HG03097 (cell line): ENCODE measurements at regions not wholly inside any gene's neighbourhood (a gene's known extent, or its start where the extent isn't known, plus 50 kb on each side); places are given as distances from the start of the nearest gene placed in this dataset.
"Not testable (repeated sequence)": the region's sequence is repeated elsewhere in the genome, so short reads cannot be mapped to it uniquely, and the experiment has no call there.

Experiments
- ATAC-seq: cut with Tn5 transposase; IDR thresholded peaks from one replicate; pipeline ENCODE4 v1.9.1; 2021; ENCODE audit not compliant: unreplicated experiment, low FRiP score

GRCh38 chr5:28369418-28369817, 1331.0 kb upstream of the CDH9 start:
- no peak for ATAC-seq

- ATAC-seq = no peak
Measured at GRCh38 chr5:28355831-28356230, 1317.4 kb upstream of the CDH9 start.

- no peak for ATAC-seq
Measured at GRCh38 chr5:28346696-28347095, 1308.3 kb upstream of the CDH9 start.

- no peak for ATAC-seq
Measured at GRCh38 chr5:28344836-28345433, 1306.5 kb upstream of the CDH9 start.

- no peak for ATAC-seq
Measured at GRCh38 chr5:28329176-28329575, 1290.8 kb upstream of the CDH9 start.

- ATAC-seq = no peak
Measured at GRCh38 chr5:28328681-28329080, 1290.3 kb upstream of the CDH9 start.

- ATAC-seq = no peak
Measured at GRCh38 chr5:28324174-28324573, 1285.8 kb upstream of the CDH9 start.

- no peak for ATAC-seq
Measured at GRCh38 chr5:28313953-28314352, 1275.6 kb upstream of the CDH9 start.

- ATAC-seq = no peak
Measured at GRCh38 chr5:28313321-28313951, 1275.0 kb upstream of the CDH9 start.

GRCh38 chr5:28310696-28311095, 1272.3 kb upstream of the CDH9 start:
- no peak for ATAC-seq

GRCh38 chr5:28305891-28306290, 1267.5 kb upstream of the CDH9 start:
- no peak for ATAC-seq

- ATAC-seq = no peak
Measured at GRCh38 chr5:28301712-28302111, 1263.3 kb upstream of the CDH9 start.

GRCh38 chr5:28296254-28297013, 1258.0 kb upstream of the CDH9 start:
- ATAC-seq = no peak

- not testable (repeated sequence) for ATAC-seq
Measured at GRCh38 chr5:28287021-28287420, 1248.6 kb upstream of the CDH9 start.

GRCh38 chr5:28286566-28286965, 1248.2 kb upstream of the CDH9 start:
- no peak for ATAC-seq

GRCh38 chr5:28284788-28285187, 1246.4 kb upstream of the CDH9 start:
- ATAC-seq = no peak

- no peak for ATAC-seq
Measured at GRCh38 chr5:28281351-28281750, 1243.0 kb upstream of the CDH9 start.

- ATAC-seq = no peak
Measured at GRCh38 chr5:28275931-28276330, 1237.5 kb upstream of the CDH9 start.

GRCh38 chr5:28269978-28270377, 1231.6 kb upstream of the CDH9 start:
- no peak for ATAC-seq

- no peak for ATAC-seq
Measured at GRCh38 chr5:28265877-28266276, 1227.5 kb upstream of the CDH9 start.

GRCh38 chr5:28254846-28255245, 1216.5 kb upstream of the CDH9 start:
- no peak for ATAC-seq

- no peak for ATAC-seq
Measured at GRCh38 chr5:28253431-28253830, 1215.0 kb upstream of the CDH9 start.
